ENCODE measurements at regions not wholly inside any gene's neighbourhood (a gene's known extent, or its start where the extent isn't known, plus 50 kb on each side); places are given as distances from the start of the nearest gene placed in this dataset.

DNA sequence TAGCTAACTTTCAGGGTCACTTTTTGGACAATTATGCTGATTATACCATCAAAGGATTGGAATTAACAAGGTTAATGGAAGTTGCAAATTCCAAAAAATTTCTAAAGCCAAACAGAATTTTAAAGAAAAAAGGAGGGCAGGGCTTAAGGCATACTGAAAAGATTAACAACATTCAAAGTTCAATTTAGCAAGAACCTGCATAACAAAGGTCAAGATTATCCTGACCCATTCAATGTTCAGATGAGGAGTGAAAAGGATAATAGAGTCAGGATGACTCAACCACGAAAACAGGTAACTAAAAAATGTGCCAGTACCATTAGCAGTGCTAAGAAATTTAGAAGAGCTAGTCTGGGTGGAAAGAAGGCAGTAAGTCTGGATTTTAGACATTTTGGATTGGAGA, 139.8 kb upstream of the HNMT start:
- DNase-seq (ENCODE audit: low read depth in 3 of 3) = no peak

DNA sequence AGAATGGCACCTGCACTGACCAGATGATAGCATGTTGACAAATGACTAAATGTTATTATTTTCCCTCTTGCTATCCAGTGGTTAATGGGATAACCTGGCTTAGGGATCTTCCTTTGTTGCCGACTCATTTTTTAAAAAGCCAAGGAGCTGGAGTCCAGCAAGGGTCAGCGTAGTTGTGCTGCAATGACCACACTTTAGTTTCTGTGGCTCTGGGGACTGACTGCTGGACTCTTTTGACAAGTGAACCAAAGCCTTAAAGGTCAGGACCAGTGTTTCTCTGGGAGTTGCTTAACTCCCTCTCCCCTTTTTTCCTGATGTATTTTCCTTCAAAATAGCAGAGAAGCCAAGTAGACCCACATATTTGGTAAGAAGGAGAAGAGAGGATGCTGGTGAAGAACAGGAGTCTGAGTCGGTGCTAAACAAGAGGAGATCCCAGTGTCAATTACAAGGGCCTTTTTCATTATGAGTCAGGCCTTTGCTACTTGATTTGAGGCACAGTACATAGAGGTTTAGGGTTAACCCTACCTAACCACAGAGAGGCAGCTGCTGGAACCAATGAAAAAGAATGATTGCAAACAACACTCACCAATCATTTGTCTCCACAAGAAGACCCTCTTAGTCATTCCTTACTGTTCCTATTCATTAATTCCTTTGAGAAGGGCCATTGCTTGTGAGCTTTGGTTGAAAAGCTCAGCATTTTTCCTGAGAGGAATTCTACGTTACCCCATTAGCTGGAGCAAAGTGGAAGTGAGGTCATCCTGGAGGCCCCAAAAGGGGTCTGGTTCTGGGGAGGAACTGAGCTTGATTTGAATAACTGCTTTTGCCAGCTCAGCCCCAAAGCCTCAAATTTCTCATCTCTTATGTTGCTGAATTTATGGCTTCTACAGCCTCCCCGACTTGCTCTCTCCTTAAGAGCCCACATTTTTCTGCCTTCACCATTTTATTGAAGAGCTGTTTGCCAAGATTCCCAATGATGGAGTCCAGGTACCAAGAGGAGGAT, 137.6 kb upstream of the HNMT start:
- no peak for DNase-seq (ENCODE audit: low read depth in 3 of 3)

DNA sequence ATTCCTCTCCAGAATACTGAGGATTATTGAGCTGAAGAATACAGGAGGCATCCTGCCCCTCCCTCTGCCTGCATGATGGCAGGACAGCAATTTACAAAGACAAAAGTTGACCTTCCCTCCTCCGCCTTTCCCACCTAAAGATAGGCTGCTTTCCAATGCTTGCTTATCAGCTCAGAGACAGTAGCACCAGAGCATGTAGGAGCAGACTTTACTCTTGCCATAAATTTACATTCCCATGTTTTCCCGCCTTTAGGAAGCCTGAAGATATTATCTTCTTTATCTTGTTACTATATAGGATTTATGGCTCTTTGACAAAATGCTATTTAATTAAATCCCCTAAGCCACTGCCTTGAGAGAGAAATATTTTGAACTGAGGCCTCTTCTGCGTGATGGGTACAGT, 135.6 kb upstream of the HNMT start:
- DNase-seq (ENCODE audit: low read depth in 3 of 3) = no peak

DNA sequence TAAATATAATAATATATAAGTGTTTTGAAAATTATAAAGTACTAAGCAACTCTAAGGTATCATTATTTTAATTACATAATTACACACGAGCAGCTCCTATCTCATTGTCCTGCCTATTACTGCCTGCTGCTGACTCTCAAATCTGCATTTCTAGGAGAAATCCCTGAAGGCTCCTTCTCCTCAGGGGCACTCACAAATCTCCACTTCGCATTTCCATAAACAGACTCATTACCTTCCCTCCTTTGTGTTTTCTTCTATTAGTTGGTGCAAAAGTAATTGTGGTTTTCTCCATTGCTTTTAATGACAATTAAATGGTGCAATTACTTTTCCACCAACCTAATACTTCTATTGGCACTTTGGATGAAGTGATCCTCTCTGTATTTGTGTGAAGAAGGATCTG, 135.0 kb upstream of the HNMT start:
- DNase-seq (ENCODE audit: low read depth in 3 of 3) = no peak

DNA sequence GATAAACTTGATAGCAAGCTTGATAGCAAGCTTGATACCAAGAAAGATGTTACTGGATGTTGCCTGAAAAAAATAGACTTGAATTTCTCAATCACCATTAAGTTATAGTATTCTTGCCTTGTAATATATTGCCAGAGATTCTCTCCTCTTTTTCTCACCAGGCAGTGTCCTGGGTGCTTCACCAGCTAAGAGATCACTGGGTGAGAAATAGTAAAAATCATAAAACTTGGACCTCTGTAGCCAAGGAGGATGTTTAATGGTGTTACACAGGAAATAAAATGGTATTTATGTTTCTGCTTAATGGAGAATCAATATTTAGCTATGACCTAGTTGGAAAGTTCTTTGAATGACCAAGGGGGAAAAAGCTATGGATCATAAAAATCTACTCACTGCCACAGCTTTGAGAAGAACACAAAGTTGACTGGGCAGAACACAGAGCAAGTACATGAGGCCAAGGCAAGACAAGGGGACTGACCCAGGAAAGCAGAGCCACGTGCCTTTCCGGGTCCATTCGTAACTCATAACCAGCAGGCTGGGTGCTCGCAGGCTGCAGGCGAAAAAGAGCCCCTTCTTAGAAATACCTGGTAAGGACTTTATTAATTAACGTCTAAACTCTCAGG, 129.4 kb upstream of the HNMT start:
- no peak for DNase-seq (ENCODE audit: low read depth in 3 of 3)

DNA sequence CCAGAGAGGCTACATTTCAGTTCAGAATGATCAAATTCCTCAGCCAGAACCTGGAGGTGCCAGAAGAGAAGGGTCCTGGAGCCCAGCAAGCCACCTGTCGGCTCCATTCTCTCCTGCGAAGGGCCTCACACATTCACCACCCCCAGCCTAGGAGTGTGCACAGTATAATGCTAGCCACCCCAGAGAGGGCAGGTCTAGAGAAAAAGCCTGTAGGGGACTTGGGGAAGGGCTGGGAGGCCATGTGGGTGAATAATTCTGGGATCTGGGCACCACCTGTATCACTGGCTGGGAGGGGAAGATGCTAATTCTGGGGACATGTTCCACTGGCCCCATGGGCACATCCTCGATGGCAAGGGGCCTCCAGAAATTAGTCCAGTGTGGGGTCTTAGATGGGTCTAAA, 127.6 kb upstream of the HNMT start:
- DNase-seq (ENCODE audit: low read depth in 3 of 3) = no peak

DNA sequence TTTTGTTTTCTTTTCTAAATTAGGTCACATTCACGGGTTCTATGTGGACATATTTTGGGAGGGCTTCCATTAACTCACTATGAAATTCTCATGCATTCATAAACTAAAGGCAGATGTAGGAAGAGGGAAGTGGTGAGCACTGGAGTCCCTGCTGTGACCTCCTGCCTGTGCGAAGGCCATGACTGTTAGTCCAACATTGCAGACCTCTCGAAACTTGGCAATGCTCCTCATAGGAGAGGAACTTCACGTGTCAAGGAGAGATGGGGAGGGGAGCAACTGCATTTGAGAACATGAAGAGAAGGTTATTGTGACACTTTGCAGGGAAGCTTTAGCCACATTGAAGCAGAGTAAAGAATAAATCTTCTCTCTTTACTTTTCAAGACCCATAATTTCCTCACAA, 126.4 kb upstream of the HNMT start:
- DNase-seq (ENCODE audit: low read depth in 3 of 3) = no peak

DNA sequence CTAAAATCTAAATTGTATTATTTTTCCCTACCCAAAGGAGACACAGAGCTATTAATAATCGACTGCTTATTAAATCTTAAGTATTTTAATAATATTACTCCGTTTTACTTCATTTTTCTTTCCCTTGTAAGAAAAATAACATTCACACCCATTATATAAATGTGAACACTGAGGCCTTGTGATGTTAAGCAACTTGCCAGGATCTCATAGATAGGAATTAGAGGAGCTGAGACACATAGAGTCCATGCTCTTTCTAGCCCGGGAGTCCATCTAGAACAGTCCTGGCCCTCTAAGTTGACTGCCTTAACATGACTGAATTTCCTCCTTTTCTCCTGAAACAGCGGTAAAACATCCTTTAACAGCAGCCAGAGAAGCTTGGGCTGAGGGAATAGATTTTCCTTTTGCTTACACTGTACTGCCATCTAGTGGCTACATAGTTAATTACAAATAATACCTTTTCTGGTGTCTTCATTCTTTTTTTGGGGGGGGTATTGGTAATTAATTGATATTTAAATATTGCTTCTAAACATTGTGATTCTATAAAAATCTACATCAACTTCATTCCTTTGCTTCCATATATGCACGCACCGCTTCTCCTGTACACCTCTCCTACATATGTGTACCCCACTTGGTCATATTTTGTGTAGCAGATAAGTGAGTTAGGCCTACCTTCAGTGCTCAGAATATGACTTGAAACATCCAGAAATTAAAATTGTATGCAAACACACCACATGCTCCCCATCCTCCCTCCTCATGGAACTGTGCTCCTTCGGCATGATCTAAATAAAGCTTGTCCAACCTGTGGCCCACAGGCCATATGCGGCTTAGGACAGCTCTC, 125.8 kb upstream of the HNMT start:
- DNase-seq (ENCODE audit: low read depth in 3 of 3) = no peak

DNA sequence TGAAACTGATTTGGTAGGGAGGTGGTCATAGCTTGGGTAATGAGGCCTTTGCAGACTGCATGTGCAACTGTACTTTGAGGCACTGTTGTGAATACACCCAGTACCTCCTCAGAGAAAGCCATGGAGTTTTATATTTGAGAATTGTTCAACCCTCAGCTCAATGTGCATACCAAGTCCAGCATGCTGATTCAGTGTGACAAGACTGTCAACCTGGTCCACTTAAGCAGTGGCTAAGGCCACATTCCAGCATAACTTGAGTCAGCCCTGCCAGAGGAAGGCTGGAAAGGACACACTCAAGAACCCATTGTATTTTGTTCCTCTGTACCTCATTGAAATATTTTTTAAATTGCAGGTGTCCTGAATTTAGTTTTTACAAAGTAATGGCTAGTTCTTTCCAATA, 121.8 kb upstream of the HNMT start:
- no peak for DNase-seq (ENCODE audit: low read depth in 3 of 3)

DNA sequence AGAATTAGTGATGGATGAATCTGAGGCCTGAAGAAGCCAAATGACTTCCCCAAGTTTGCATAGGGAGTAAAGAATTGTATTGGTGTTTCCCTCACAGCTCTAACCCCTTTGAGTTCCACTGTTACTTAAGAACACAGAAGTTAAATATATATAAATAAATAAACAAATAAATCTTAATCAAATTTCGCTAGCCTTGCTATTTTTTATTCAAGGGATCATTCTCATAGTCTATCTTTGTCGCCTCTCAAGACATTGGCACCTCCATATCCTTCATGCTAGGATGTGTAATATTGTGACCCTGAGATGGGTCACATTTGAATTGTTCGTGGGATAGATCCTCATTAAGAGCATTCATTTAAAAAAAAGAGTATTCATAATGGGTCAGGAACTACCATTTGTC, 121.3 kb upstream of the HNMT start:
- no peak for DNase-seq (ENCODE audit: low read depth in 3 of 3)

DNA sequence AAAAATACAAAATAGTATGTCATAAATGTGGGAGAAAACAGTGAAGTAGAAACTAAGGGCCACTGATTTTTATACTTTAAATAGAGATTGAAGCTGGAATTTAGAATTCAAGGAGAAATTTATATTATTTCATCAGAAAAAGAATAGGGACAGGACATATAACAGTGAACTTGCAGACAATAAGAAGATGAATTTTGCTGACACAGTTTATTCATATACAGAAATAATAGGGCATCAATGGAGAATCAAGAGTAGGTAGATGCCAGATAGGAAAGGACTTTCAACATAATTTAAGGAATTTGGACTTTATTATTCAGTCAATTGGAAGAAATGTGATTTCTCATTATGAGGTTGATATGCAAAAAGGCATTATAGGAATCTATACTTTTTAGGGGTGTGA, 118.9 kb upstream of the HNMT start:
- DNase-seq (ENCODE audit: low read depth in 3 of 3) = no peak

DNA sequence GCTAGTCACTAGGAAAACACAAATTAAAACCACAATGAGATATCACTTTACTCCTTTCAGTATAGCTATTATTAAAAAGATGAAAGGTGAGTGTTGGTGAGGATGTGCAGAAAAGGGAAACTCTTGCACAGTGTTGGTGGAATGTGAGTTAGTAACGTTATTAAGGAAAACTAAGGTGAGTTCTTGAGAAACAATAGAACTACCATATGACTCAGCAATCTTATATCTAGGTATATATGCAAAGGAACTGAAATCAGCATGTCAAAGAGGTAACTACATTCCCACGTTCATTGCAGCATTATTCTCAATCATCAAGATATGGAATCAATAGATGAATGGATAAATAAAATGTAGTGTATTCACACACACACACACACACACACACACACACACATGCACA, 117.3 kb upstream of the HNMT start:
- DNase-seq (ENCODE audit: low read depth in 3 of 3) = no peak

DNA sequence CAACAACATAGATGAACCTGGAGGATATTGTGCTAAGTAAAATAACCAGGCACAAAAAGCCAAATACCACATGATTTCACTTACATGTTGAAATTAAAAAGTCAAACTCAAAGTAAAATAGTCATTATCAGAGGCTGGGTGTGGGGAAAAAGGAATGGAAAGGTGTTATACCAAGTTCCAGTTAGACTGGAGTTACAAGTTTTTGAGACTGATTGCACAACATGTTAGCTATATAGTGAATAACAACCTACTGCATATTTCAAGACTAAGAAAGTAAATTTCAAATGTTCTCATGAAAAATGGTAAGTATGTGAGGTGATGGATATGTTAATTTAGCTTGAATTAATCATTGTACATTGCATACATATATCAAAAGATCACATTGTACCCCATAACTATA, 116.8 kb upstream of the HNMT start:
- DNase-seq (ENCODE audit: low read depth in 3 of 3) = no peak

DNA sequence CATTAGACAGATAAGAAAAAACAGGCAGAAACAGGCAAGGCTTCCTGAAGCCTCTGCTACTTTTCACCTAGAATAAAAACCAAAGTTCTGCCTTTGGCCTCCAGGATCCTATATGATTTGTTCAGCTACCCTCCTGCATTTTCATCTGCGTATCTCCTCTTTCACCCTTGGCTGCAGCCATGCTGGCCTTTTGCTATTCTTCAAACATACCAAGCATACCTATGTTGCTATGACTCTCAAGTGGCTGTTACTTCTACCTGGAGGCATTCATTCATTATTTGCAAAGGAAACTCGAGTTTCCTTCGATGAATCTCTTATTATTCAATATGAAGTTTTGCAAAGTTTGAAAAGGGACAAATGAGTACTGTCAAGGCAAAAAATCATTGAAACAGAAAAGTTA, 106.4 kb upstream of the HNMT start:
- no peak for DNase-seq (ENCODE audit: low read depth in 3 of 3)

DNA sequence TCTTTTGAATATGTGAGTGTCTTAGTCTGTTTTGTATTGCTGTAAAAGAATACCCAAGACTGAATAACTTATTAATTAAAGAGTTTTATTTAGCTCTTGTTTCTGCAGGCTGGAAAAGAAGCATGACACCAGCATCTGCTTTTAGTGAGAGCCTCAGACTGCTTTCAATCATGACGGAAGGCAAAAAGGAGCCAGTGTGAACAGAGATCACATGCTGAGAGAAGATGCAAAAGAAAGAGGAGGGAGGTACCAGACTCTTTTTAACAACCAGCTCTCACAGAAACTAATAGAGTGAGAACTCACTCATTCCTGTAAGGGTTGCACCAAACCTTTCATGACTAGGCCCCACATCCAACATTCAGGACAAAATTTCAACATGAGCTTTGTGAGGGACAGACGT, 101.6 kb upstream of the HNMT start:
- DNase-seq (ENCODE audit: low read depth in 3 of 3) = no peak

DNA sequence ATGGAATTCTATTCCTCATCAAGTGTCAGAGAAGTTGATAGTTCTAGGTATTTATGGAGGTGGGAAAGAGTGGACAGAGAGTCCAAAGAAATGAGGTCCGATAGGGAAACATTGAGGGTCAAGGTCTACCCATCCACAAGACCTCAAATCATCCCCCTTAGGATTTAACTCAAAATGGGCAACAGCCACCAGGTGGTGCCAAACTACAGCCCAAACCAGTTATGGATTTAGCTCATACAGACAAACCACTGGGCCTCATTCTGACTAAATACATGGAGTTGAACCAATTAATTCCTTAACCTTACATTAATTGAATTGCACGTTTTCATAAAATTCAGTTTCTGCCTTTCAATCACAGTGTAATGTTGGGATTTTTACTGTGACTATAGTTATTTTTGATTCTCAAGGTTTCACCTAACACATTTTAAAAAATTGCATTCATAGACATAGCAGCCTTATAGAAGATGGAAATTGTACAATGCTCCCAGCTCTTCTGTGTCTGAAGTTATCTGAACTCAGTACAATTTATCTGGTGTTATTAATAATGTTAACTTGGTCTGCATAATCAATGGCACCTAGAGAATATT, 98.2 kb upstream of the HNMT start:
- DNase-seq (ENCODE audit: low read depth in 3 of 3) = peak; percentile 8 to 24 (median 8)

DNA sequence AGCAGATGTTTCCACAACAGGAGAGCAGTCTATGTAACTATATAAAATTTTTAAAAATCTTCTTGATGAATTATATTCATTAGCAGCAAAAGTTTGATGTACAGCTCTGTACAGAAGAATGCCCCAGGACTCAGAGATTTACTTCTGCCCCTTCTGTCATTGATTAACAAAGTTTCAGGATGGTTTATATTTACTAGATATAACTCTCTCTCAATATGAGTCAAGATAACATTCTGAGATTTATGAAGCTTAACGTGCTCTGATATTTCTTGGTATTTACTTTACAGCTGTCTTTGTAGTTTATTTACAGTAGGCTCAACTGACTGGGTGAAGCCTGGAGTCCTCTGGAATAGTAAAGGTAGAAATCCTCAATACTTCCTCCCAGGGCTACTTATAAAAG, 93.6 kb upstream of the HNMT start:
- no peak for DNase-seq (ENCODE audit: low read depth in 3 of 3)

DNA sequence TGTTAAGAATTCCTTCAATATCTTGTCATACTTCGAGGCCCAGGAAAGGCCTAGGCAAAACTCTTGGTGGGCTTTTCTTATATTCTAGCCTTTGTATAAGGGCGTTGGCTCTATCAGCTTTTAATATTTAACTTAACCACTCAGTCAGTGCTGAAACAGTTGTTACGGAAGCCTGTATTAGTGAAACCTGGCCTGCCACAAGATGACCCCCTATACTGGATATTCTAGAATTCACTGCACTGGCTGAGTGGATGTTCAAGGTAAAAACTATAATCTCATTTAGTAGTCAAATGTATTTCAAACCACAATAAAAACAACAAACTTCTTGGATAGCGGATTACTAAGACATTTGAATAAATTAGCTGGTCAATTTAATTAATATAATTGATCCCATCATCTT, 91.7 kb upstream of the HNMT start:
- no peak for DNase-seq (ENCODE audit: low read depth in 3 of 3)

DNA sequence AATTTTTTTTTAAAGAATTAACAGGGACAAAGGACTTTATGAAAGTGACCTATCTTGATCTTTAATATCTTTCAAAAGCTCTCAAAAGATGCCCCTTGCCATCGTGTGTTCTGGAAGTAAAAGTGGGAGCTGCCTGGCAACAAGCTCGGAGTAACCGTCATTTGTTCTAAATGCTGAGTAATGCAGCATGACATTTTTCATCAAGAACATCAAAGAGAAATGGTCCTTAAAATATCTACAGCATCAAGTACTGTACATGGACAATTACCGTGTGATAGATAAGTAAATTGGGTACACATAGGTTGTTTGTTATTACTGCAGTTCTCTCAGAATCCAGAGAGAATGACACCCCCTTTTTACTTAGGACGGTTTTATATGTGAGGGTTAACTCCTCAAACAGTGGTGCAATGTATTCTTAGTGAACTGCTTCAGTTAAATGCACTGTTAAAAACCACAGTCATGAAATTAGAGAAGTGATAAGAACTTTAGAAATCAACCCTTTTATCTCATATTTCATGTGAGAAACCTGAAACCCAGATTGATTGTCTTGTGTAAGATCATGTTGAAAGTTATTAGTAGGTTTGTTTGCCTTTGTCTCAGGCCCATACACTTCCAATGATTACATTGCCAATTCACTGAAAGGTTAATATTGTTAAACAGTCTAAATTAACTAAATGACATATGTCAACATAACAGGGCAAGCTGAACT, 90.6 kb upstream of the HNMT start:
- no peak for DNase-seq (ENCODE audit: low read depth in 3 of 3)

DNA sequence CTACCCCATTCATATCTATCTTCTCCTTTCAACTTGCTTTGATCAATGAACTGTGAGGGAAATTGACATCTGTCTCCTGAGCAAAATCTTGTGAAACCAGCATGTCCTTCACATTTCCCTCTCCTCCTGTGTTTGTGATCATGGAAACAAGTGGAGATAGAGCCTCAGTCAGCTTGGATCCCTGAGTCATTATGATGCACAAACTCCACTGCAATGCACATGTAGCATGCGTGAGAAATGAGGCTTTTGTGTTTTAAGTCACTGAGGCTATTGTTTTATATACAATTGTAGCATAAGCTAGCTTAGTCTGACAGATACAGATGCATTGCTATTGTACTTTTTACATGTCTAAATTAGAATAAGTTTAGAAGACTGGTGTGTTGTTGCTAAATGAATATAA, 85.2 kb upstream of the HNMT start:
- DNase-seq (ENCODE audit: low read depth in 3 of 3) = no peak

DNA sequence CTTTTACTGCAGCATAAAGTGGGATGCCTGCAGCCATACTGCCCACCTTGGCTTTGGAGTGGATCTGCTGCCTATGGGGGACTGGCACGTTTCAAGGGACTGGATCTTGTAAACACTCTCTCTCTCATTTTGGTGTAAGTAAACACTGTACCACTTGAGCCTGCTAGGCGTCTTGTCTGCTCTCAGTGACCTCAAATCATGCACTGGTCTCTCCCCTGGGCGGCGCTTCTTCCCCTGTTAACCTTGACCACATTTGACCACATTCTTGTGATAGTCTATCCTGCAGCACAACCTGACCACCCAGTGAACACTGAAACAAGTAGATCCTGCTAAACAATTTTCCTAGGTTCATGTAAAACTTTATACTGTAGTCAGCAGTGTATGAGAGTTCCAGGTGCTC, 82.6 kb upstream of the HNMT start:
- DNase-seq (ENCODE audit: low read depth in 3 of 3) = no peak

Measured in stimulated activated CD4-positive, alpha-beta T cell treated with anti-CD3 and anti-CD28 coated beads, TNF-alpha, amount 100 ng/mL, for 48 hours (primary cell).